ENCODE measurements at regions not wholly inside any gene's neighbourhood (a gene's known extent, or its start where the extent isn't known, plus 50 kb on each side); places are given as distances from the start of the nearest gene placed in this dataset.

- no peaks in the 10 kb centered on the region for H3F3A ChIP-seq (ENCODE audit: low read length, unreplicated experiment)
- H3K4me3 ChIP-seq (ENCODE audit: low read length), result no peak overlapping the region
- ATAC-seq (no peak), DNase-seq (no peak)
- ChIA-PET POLR2A (ENCODE audit: unreplicated experiment) (no interaction called here), CTCF (no interaction called here)
- no peaks in the 10 kb centered on the region for H4K20me1 ChIP-seq (ENCODE audit: low read length)
- no peaks in the 10 kb centered on the region for H3K36me3 ChIP-seq (ENCODE audit: low read depth, low read length)
- intact Hi-C loops (cut with micrococcal nuclease), result no loop called here
- H3K4me2 ChIP-seq (ENCODE audit: low read length), result no peak overlapping the region
- H3K79me2 ChIP-seq (ENCODE audit: low read length), result no peaks in the 10 kb centered on the region
- H2AFZ ChIP-seq (ENCODE audit: low read length), result no peak overlapping the region
- no peaks in the 10 kb centered on the region for H3K4me1 ChIP-seq (ENCODE audit: insufficient read depth, low read length)
- no TSS peak for BruUV-seq (replicated peaks)
- H3K27ac ChIP-seq (ENCODE audit: low read length), result no peak overlapping the region
- no peak for TF ChIP-seq CTCF (conservative IDR thresholded peaks at IDR 0.05; ENCODE audit: low read depth, low read length)
- TF ChIP-seq EZH2phosphoT487 (IDR thresholded peaks at IDR 0.05; ENCODE audit: borderline replicate concordance, low read length), result no peak
- TF ChIP-seq EZH2 (IDR thresholded peaks at IDR 0.05; ENCODE audit: low read length, unreplicated experiment), result no peak
- H3K27me3 ChIP-seq (ENCODE audit: low read length), result no peaks in the 10 kb centered on the region
- no peaks in the 10 kb centered on the region for H3K9me2 ChIP-seq (replicated peaks; ENCODE audit: low read length)
- no peaks in the 10 kb centered on the region for H3K9me3 ChIP-seq (ENCODE audit: low read length)
- H3K9ac ChIP-seq (ENCODE audit: low read length), result no peak overlapping the region
Measured at GRCh38 chr12:93040367-93040766, 111.3 kb upstream of the EEA1 start.

GRCh38 chr12:93041416-93041815, 112.3 kb upstream of the EEA1 start:
- H4K20me1 ChIP-seq (ENCODE audit: low read length), result no peaks in the 10 kb centered on the region
- BruUV-seq (replicated peaks), result no TSS peak
- no peak overlapping the region for H3K4me3 ChIP-seq (ENCODE audit: low read length)
- H3K27me3 ChIP-seq (ENCODE audit: low read length), result no peaks in the 10 kb centered on the region
- DNase-seq, result no peak
- H2AFZ ChIP-seq (ENCODE audit: low read length), result no peak overlapping the region
- ChIA-PET POLR2A (ENCODE audit: unreplicated experiment) (no interaction called here), CTCF (no interaction called here)
- H3K9ac ChIP-seq (ENCODE audit: low read length), result no peak overlapping the region
- ATAC-seq, result no peak
- H3K4me2 ChIP-seq (ENCODE audit: low read length), result no peak overlapping the region
- no peaks in the 10 kb centered on the region for H3K4me1 ChIP-seq (ENCODE audit: insufficient read depth, low read length)
- no peaks in the 10 kb centered on the region for H3K79me2 ChIP-seq (ENCODE audit: low read length)
- H3K36me3 ChIP-seq (ENCODE audit: low read depth, low read length), result no peaks in the 10 kb centered on the region
- no peak for TF ChIP-seq EZH2 (IDR thresholded peaks at IDR 0.05; ENCODE audit: low read length, unreplicated experiment)
- no peak for TF ChIP-seq CTCF (conservative IDR thresholded peaks at IDR 0.05; ENCODE audit: low read depth, low read length)
- TF ChIP-seq EZH2phosphoT487 (IDR thresholded peaks at IDR 0.05; ENCODE audit: borderline replicate concordance, low read length), result no peak
- H3K27ac ChIP-seq (ENCODE audit: low read length), result no peak overlapping the region
- H3F3A ChIP-seq (ENCODE audit: low read length, unreplicated experiment), result no peaks in the 10 kb centered on the region
- no peaks in the 10 kb centered on the region for H3K9me2 ChIP-seq (replicated peaks; ENCODE audit: low read length)
- no peaks in the 10 kb centered on the region for H3K9me3 ChIP-seq (ENCODE audit: low read length)
- intact Hi-C loops (cut with micrococcal nuclease), result no loop called here

GRCh38 chr12:93042283-93042682, 113.2 kb upstream of the EEA1 start:
- no peaks in the 10 kb centered on the region for H3K36me3 ChIP-seq (ENCODE audit: low read depth, low read length)
- no peak overlapping the region for H3K4me3 ChIP-seq (ENCODE audit: low read length)
- no peak for DNase-seq
- no peak overlapping the region for H3K27ac ChIP-seq (ENCODE audit: low read length)
- POLR2A ChIA-PET (ENCODE audit: unreplicated experiment), result no interaction called here
- intact Hi-C loops (cut with micrococcal nuclease), result no loop called here
- no peaks in the 10 kb centered on the region for H3K27me3 ChIP-seq (ENCODE audit: low read length)
- H3K79me2 ChIP-seq (ENCODE audit: low read length), result no peaks in the 10 kb centered on the region
- H3K9me2 ChIP-seq (replicated peaks; ENCODE audit: low read length), result no peaks in the 10 kb centered on the region
- H3K4me1 ChIP-seq (ENCODE audit: insufficient read depth, low read length), result no peaks in the 10 kb centered on the region
- no peaks in the 10 kb centered on the region for H4K20me1 ChIP-seq (ENCODE audit: low read length)
- no peak overlapping the region for H2AFZ ChIP-seq (ENCODE audit: low read length)
- no peak for ATAC-seq
- TF ChIP-seq EZH2phosphoT487 (IDR thresholded peaks at IDR 0.05; ENCODE audit: borderline replicate concordance, low read length), result no peak
- no peak for TF ChIP-seq CTCF (conservative IDR thresholded peaks at IDR 0.05; ENCODE audit: low read depth, low read length)
- no peak for TF ChIP-seq EZH2 (IDR thresholded peaks at IDR 0.05; ENCODE audit: low read length, unreplicated experiment)
- H3K9ac ChIP-seq (ENCODE audit: low read length), result no peak overlapping the region
- CTCF ChIA-PET, result no interaction called here
- no peak overlapping the region for H3K4me2 ChIP-seq (ENCODE audit: low read length)
- H3F3A ChIP-seq (ENCODE audit: low read length, unreplicated experiment), result no peaks in the 10 kb centered on the region
- no TSS peak for BruUV-seq (replicated peaks)
- no peaks in the 10 kb centered on the region for H3K9me3 ChIP-seq (ENCODE audit: low read length)

Measured in PC-3 (cell line).